Keratinocyte (primary cell): ENCODE measurements at regions not wholly inside any gene's neighbourhood (a gene's known extent, or its start where the extent isn't known, plus 50 kb on each side); places are given as distances from the start of the nearest gene placed in this dataset.

Experiments
- CTCF ChIP-seq, 3 experiments: IDR thresholded peaks in 1 of 3; conservative IDR thresholded peaks in 1 of 3; optimal IDR thresholded peaks in 1 of 3; 2 replicates in 2 of 3; 3 replicates in 1 of 3; pipeline versions ENCODE3 to v1.5.1; 2011; ENCODE audit warnings: low read length in 3 of 3, mild to moderate bottlenecking in 3 of 3, moderate library complexity in 2 of 3, control low read depth in 1 of 3, inconsistent platforms in 1 of 3; ENCODE audit not compliant: insufficient read depth in 2 of 3; ENCODE audit errors: extremely low read depth in 1 of 3
- EZH2 ChIP-seq: IDR thresholded peaks from one replicate; pipeline ENCODE4 v1.6.1; 2012; ENCODE audit warnings: inconsistent platforms, mild to moderate bottlenecking, low read length, moderate library complexity

- TF ChIP-seq CTCF (optimal IDR thresholded peaks at IDR 0.05 in 1 of 3, IDR thresholded peaks at IDR 0.05 in 1 of 3, conservative IDR thresholded peaks at IDR 0.05 in 1 of 3; ENCODE audit: extremely low read depth in 1 of 3, insufficient read depth in 2 of 3, low read length in 3 of 3) (no peak), EZH2 (no peak)
These were observed 871.6 kb downstream of the BRINP3 start for GRCh38 chr1:189606047-189606446.
